ENCODE measurements at regions not wholly inside any gene's neighbourhood (a gene's known extent, or its start where the extent isn't known, plus 50 kb on each side); places are given as distances from the start of the nearest gene placed in this dataset.
"Not testable (repeated sequence)": the region's sequence is repeated elsewhere in the genome, so short reads cannot be mapped to it uniquely, and the experiment has no call there.

DNA sequence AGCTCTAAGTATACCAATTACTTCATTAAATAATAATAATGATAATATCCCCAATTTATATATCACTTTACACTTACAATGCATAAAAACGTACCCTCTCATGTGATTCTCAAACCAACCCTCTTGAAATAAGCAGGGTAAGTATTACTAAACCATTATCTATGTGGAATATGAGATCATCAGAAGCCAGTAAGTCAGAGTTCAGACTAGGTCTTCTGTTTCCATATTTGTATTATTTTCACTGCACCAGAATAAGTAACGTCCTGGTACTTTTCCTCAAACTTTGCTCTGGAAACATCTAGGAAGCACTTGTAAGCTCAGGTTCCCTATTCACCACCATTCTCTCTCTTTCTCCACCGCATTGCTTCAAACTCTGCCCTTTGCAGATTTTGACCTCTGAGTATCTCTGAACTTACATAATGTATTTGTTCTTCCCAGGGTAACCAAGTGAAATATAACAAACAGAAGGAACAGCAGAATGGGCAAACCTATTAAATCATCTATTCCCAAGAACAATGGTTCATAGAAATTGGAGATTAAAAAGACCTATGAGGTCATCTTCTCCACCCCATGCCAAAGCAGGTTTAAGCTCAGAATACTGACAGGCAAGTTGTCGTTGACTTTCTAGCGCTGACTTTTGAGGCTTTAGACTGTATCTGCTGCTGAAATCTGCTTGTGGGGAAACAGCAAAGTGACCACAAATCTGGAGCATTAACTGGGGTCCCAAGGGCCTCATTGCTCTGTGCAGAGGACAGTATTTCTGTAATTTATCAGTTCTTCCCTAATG, 161.3 kb upstream of the FAR2 start:
- DNase-seq (ENCODE audit: low spot score): no peak

DNA sequence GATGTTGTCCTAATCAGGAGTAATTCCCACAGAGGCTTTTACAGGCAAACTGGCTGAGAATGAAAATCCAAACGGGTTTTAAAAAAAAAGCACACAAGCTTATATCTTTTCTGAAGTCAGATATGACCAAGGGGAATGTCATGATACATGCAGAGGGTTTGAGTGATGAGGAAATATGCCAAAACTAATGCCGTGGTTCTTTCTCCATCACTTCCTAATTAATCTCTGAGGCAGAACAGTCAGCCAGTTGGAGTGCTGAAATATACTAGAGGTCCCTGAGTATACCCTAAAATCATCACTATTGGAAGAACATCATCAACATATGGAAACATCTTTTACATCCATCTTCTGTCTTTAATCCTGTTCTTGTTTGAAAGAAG, 160.8 kb upstream of the FAR2 start:
- no peak for DNase-seq (ENCODE audit: low spot score)

DNA sequence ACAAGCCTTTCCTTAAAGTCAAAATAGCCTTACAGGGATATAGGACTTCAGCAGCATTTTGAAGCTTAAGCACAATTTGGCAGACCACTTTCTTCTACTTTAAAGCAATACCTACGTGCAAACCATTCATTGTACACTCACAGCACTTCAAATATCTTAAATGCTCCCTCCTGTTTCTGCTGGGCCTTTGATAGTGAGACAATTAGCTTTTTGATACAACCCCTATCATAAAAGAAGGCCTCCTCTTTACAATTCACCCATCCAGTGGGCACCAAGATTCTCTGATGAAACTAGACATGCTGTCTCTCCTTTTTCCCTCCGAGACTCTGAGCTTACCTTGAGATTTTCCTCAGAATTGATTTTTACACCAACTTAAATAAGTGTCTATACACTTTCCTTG, 157.5 kb upstream of the FAR2 start:
- no peak for DNase-seq (ENCODE audit: low spot score)

DNA sequence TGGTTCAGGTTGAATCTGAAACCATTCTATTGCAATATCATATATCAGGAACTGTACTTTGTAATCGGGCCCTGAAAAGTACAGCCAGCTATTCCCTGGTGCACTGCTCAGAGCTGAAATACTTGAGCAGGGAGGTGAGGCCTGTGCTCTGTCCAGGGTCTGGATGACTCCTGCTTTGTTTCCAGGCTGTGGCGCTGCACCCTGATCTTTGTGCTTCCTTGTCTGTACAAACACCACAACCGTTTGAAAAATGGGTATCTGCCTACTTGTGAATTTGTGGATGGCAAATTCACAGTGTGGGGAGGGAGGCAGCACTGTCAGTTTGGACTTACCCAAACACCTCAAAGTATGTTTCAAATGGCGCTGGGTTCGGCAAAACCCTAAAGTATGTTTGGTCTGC, 155.4 kb upstream of the FAR2 start:
- no peak for DNase-seq (ENCODE audit: low spot score)

DNA sequence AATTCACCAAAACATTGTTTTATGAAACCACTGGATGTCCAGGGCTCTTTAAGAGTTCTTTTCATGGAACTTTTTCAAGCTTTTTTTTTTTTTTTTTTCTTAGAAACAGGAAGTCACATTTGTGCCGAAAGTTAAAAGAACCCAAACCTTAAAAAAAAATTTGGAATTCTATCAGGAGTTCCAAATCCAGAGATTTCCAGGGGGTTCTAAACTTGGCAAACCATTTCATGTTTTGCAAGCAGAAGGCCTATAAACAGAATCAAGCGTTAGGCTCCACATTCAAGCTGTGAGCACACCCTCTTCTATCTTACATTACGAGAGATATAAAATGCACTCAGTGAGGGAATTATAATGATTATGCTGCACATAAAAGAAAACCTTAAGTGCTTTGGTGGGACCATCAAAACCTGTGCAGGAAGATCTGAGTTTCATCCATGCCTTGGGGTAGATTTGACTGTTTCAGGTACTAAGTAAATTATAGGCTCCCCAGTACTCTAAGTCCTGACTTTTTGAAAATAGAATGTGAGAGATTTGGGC, 154.8 kb upstream of the FAR2 start:
- DNase-seq (ENCODE audit: low spot score): no peak

DNA sequence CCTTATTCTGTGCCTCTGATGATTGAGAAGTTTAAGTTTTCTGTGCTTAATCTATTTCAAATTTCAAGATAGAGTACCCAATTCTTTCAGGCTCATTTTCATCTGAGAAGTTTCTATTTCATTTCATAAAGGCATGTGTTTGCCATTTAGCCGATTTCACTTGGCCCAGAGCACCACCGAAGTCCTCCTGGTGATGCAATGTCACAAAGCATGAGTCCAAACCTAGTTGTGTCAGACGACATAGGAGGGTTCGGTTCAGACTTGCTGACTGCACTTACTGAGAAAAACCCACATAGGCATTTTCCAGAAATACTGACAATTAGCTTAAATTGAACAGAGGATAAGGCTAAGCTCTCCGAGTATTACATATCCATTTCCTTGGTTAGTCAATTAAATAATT, 152.4 kb upstream of the FAR2 start:
- DNase-seq (ENCODE audit: low spot score): no peak

DNA sequence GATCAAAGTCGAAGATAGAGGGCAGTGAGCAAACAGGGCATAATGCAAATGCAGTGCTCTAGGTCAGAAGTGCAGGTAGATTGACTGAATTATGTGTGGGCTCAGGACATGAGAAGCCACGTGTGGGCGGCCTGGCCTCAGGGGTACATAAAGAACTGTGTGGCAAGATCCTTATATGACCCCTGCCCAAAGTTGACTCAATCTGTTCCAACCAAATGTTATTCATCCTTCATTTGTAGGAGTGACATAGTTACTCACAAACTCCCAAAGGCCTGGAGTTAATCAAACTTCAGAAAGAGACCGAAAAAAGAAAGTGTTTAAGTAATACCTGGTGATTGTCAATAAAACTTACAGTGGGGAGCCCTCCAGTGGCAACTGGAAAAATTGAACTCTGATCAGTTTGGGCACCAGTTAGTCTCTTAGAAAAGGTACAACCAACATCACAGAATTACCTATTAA, 150.4 kb upstream of the FAR2 start:
- DNase-seq (ENCODE audit: low spot score): no peak

DNA sequence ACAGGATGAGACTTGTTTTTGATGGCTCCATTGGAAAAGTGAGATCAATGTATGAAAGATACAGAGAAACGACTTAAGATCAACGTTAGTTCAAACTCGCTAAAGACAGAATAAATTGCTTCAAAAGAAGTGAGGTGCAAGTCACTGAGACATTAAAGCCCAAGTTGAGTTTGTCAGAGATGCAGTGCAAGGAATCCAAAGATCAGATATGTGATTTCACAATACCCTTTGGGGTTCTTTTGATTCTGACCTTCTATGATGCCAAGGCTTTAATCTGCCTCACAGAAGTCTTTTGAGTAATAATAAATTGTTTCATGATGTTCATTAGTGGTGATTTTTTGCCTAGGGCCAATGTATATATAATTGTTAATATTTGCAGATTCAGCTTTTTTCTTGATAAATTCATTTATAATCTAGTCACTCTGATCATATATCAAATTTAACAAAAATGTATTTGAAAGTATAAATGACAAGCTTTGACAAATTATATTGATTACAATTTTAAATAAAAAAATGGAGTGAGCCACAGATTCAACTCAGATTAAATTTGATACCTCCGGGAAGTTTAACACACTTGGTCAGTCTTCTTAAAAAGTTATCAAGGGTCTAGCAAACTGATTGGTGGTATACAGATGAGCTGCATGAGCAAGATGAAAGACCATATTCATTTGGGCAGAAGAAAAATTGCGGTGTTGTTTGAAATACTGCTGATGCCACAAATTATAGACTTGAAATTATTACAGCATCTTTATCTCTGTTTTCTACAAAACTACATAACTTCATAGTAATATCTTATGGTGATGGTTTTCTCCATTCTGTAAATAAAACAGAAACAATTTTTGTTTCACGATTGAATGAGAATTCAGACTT, 144.8 kb upstream of the FAR2 start:
- no peak for DNase-seq (ENCODE audit: low spot score)

DNA sequence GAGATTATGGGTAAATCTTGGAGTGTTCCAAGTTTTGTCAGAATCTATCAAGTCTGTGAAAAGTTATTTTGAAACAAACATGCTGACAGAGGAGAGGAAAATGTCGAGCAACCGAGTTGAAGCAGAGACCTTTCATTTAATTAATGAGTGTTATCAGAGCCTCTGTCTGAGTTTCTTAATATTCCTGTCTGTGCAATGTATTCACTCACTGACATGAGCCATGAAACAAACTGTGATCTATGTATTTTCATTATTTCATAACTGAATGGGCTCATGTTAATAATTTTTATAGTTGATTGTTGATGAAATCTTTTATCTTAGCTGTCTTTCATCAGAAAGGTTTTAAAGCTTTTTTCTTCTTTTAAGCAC, 144.2 kb upstream of the FAR2 start:
- DNase-seq (ENCODE audit: low spot score): no peak

DNA sequence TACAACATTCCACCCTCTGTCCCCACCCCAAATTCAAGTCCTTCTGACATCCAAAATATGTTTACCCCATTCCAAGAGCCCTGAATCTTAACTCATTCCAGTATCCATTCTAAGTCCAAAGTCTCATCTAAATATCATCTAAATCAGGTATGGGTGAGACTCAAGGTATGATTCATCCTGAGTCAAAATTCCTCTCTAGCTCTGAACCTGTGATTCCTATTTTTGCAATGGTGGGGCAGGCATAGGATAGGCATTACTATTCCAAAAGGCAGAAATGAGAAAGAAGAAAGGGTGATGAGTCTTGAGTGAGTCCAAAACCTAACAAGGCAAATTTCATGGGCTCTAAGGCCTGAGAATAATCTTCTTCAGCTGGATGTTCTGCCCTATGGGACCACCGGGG, 140.3 kb upstream of the FAR2 start:
- DNase-seq (ENCODE audit: low spot score): no peak

DNA sequence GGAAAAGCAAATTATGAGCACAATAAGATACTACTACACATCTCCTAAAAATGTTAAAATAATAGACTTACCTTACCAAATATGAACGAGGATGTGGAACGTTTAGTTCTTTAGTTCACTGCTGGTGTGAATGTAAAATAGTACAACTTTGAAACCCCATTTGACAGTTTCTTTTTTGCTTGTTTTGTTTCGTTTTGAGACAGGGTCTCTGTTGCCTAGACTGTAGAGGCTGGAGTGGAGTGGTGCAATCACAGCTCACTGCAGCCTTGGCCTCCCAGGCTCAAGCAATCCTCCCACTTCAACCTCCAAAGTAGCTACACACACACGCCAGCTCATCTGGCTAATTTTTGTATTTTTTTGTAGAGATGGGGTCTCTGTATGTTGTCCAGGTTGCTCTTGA, 136.4 kb upstream of the FAR2 start:
- no peak for DNase-seq (ENCODE audit: low spot score)

DNA sequence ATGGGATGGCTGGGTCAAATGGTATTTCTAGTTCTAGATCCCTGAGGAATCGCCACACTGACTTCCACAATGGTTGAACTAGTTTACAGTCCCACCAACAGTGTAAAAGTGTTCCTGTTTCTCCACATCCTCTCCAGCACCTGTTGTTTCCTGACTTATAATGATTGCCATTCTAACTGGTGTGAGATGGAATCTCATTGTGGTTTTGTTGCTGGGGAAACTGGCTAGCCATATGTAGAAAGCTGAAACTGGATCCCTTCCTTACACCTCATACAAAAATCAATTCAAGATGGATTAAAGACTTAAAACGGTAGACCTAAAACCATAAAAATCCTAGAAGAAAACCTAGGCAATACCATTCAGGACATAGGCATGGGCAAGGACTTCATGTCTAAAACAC, 131.5 kb upstream of the FAR2 start:
- not testable (repeated sequence) for DNase-seq (ENCODE audit: low spot score)

DNA sequence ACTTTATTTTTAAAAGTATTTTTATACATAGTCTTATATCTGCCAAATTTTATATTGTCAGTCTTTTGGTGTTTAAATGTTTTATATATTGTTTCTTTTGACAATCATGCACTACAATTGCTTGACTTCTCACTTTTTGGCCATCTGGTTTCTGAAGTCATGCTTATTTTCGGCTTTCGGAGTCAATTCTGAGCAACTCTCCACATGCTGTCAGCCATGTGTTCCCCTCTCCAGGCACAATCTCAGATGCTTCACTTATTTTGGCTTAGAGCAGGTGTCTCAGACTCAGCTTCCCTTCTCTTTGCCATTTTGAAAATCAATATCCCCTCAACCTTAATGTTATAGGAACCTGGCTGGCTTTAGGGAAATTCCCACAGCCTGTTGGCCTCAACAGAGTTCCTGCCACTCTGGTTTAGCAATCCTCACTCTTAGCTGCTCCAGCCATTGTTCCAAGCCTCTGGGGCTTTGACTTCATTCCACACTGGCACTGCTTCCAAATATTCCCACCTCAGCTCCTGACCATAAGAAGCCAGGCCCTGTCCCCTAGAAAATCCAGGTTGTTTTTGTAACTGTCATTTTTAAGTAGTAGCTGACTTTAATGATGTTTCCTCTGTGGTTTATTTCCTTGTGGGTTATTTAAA, 125.5 kb upstream of the FAR2 start:
- no peak for DNase-seq (ENCODE audit: low spot score)

DNA sequence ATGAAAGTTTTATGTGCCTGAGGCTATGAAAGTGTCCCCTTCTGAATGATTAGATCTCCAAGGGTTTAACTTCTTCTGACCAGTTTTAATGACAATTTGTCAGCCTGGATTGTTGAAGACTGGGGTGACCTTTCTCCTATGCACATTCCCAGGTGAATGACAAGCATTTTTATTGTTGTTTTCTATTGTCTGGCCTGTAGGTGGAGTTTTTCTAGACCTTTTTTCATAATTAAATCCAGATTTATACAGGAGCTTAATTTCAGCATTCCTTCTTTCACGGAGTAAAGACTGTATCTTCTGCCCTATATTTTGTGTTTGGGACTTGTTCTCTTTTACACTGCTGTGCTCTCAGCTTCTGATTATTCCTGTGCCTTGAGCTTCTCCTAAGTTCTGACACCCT, 125.0 kb upstream of the FAR2 start:
- no peak for DNase-seq (ENCODE audit: low spot score)

DNA sequence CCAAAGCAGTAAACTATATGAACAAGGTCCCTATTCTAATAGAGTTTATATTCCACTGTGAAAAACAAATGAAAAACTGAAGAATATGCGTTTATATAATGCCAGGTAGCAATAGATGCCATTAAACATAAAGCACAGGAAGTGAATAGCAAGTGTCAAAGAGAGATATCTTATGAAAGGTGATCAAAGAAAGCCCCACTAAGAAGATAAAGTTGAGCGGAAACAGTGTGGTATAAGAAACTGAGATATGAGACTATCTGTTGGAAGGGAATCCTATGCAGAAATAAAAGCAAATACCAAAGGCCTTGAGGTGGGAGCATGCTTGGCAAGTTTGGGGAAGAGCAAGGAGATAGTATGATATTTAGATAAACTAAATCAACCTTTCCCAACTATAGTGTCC, 123.1 kb upstream of the FAR2 start:
- DNase-seq (ENCODE audit: low spot score): no peak

DNA sequence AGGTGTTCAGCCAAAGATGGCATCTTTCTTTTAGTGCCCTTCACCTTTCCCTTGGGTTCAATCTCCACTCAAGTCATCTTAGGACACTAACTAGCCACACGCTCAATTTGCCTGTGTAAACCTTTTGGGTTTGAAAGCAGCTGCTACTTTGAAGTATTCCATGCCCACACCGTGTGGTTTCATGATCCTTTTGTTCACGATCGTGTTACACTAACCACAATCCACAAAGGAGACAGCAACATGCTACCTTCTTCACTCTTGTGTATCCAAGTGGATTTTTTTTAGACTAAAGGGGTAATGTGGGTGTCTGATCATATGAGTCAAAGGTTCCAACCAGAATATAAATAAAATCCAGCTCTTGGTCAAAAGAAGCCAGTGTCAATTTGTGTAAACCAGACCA, 122.7 kb upstream of the FAR2 start:
- DNase-seq (ENCODE audit: low spot score): no peak

DNA sequence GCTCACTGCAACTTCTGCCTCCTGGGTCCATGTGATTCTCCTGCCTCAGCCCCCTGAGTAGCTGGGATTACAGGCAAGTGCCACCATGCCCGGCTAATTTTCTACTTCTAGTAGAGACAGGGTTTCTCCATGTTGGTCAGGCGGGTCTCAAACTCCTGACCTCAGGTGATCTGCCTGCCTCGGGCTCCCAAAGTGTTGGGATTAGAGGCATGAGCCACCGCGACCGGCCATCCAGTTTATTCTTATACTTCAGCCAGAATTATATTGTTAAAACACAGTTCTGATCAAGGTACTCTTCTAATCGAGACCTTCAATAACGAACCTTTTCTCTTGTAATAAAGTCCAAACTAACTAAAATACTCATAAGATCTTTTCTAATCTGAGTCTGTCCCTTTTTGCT, 119.6 kb upstream of the FAR2 start:
- not testable (repeated sequence) for DNase-seq (ENCODE audit: low spot score)

DNA sequence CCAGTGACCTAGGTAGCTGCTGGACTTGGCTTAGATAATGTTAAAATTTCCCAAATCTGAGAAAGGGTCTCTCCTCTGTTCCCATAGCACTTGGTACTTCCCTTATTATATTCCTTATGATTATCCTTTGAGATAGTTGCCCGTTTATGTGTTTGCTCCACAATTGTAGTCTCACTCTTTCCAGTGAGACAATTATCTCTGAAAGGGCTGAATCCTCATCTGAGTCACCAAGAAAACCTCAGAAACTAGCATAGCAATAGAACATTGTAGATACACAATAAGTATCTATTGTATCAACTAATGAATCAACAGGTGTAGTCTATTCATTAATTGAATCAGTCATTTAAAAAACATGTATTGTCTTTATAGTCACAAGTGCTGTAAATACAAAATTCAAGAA, 119.1 kb upstream of the FAR2 start:
- DNase-seq (ENCODE audit: low spot score): no peak

DNA sequence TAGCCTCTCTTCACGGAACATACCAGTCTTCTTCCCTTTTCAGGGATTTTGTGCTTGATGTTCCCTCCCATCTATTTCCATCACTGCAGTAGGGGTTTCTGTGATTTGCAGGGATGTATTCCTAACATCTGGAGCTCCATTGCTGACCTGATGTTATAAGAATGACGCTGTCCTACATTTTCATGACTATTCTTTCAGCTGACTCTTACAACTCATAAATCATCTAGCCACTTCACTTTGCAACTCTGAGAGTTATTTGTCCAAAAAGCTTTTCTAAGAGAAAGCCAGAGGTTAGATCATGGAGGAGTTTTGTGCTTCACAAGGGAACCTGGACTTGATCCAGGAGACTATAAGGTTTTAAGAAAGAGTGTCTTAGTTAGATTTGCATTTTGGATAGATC, 116.6 kb upstream of the FAR2 start:
- DNase-seq (ENCODE audit: low spot score): no peak

DNA sequence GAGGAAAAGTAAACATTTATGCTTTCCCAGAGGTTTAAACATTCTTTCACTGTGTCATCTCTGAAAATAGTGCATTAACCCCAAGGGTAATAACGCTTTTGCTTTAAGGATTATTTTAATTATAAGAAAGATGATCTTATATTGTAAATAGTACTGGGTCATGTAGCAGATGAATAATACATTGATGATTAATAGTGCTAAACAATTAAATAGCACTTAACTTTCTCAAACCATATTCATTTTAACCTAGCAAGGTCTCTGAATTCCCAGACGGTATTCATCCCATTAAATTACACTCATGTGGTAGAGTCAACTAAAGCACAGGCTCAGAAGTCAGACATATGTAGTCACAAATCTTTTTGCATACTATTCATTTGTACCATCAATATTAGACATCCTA, 115.6 kb upstream of the FAR2 start:
- DNase-seq (ENCODE audit: low spot score): no peak

DNA sequence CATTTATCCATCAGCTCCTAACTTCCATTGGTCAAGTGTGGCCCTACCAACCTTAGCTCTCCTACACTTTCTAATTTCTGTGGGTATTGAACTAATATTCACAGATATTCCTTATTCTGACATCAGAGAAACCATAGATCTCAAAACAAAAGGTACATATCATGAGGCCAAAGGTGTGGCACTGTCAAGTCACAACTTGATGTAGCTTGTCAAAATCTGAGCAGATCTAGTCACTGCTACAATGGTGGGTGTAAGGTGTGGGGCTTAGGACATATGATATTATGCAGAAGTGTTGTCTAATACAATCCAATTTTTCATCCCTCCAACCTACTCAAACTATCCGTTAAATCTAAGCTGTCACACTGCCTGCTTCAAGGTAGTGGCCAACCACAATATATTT, 114.0 kb upstream of the FAR2 start:
- no peak for DNase-seq (ENCODE audit: low spot score)

DNA sequence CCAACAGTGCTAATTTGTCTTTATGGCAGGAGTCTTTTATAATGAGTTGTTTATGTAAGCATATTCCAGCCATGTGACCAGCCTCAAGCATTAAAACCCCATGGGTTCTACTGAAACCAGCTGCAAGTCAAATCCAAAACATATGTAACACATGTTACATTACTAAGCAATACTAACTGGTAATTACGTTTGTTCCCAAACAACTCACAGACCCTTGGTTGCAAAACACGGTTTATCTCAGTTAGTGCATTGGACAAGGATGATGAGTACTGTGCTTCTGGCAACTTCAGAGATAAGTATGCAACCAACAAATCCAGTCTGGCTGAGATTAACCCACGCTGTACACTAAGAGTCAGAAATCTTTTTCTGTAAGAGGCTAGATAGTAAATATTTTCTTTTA, 110.1 kb upstream of the FAR2 start:
- DNase-seq (ENCODE audit: low spot score): no peak

DNA sequence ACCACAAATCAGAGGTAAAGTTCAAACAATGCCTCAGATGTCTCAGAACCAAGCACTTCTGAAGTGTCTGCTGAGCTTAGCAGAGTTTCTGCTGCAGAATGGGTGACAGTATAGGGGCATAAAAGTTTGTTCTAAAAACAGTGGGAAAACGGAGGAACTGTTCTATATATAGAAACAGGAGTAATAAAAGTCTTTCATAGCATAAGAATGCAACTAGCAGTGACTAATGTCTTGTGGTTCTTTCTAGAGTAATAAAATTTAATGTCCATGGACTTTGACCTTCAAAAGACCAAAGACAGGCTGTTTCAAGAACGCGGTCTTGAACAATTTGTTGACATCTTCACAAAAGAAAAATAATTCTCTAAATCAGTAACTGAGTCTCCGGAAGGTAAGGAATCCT, 107.5 kb upstream of the FAR2 start:
- no peak for DNase-seq (ENCODE audit: low spot score)
